ENCODE measurements at regions not wholly inside any gene's neighbourhood (a gene's known extent, or its start where the extent isn't known, plus 50 kb on each side); places are given as distances from the start of the nearest gene placed in this dataset.
"Not testable (repeated sequence)": the region's sequence is repeated elsewhere in the genome, so short reads cannot be mapped to it uniquely, and the experiment has no call there.

DNA sequence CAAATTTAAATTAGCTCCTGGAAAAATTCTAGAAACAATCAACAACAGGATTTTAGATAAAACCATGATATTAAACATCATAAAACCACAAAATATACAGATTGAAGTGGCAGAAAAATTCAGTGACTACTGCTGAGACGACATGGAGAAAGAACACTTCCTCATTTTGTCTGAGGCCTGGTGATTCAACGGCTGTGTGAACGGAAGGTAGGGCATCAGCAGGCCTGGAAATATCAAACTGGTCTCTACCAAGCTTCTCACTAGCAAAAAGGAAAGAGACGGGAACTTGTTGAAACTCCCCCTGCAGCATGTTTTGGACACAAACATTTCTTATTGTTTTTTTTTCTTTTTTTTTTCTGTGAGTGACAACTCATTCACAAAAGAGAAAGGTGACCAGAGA is 58.0 kb upstream of the AHI1 start:
- H3K27me3 ChIP-seq: no peaks in the 10 kb centered on the region
- intact Hi-C loops (cut with DNase I; ENCODE audit: low total_unique reads): no loop called here
- no peaks in the 10 kb centered on the region for H3K9me3 ChIP-seq
- no peak overlapping the region for H3K4me3 ChIP-seq
- H3K4me1 ChIP-seq: no peaks in the 10 kb centered on the region
- no peak for DNase-seq
- no peak overlapping the region for H3K27ac ChIP-seq
- TF ChIP-seq, protein P1, sequence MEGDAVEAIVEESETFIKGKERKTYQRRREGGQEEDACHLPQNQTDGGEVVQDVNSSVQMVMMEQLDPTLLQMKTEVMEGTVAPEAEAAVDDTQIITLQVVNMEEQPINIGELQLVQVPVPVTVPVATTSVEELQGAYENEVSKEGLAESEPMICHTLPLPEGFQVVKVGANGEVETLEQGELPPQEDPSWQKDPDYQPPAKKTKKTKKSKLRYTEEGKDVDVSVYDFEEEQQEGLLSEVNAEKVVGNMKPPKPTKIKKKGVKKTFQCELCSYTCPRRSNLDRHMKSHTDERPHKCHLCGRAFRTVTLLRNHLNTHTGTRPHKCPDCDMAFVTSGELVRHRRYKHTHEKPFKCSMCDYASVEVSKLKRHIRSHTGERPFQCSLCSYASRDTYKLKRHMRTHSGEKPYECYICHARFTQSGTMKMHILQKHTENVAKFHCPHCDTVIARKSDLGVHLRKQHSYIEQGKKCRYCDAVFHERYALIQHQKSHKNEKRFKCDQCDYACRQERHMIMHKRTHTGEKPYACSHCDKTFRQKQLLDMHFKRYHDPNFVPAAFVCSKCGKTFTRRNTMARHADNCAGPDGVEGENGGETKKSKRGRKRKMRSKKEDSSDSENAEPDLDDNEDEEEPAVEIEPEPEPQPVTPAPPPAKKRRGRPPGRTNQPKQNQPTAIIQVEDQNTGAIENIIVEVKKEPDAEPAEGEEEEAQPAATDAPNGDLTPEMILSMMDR (IDR thresholded peaks at IDR 0.05): no peak
- no peak for TF ChIP-seq POLR2A (IDR thresholded peaks at IDR 0.05)
- H3K36me3 ChIP-seq: no peaks in the 10 kb centered on the region

DNA sequence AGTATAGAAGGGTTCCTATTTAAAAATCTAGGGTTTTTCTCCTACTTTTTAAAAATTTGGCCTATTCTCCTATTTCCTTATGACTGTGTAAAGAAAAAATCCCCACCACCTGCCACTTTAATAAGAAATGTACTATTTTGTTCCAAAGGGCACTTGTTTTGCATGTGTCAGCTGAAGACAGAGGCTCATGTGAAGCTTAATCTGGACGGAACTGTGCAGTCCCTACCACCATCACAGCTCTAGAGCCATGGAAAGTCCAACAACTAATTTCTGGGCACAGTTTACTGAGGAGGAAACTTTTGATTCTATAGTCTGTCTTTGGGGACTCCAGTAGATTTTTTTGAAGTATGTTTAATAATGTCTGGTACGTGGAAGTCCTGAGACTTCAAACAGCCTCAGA is 60.0 kb upstream of the AHI1 start:
- Histone ChIP-seq H3K36me3 (no peaks in the 10 kb centered on the region), H3K27ac (no peak overlapping the region), H3K4me3 (no peak overlapping the region), H3K9me3 (no peaks in the 10 kb centered on the region), H3K27me3 (no peaks in the 10 kb centered on the region), H3K4me1 (no peaks in the 10 kb centered on the region)
- no peak for DNase-seq
- TF ChIP-seq, protein P1 (IDR thresholded peaks at IDR 0.05): no peak
- TF ChIP-seq POLR2A (IDR thresholded peaks at IDR 0.05): no peak
- intact Hi-C loops (cut with DNase I; ENCODE audit: low total_unique reads): no loop called here

DNA sequence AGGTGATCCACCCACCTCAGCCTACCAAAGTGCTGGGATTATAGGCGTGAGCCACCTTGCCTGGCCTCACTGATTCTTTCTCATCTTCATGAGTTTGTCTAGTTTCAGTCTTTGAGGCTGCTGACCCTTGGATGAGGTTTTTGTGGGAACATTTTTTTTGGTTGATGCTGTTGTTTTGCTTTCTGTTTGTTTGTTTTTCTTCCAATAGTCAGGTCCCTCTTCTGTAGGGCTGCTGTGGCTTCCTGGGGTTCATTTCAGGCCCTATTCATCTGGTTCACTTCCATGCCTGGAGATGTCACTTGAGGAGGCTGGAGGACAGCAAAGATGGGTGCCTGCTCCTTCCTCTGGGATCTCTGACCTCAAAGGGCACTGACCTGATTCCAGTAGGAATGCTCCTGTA is 68.1 kb upstream of the AHI1 start:
- DNase-seq; H3K4me1 ChIP-seq; H3K36me3 ChIP-seq; H3K27me3 ChIP-seq; H3K9me3 ChIP-seq; H3K4me3 ChIP-seq; H3K27ac ChIP-seq; intact Hi-C loops (cut with DNase I; ENCODE audit: low total_unique reads): not testable (repeated sequence)

DNA sequence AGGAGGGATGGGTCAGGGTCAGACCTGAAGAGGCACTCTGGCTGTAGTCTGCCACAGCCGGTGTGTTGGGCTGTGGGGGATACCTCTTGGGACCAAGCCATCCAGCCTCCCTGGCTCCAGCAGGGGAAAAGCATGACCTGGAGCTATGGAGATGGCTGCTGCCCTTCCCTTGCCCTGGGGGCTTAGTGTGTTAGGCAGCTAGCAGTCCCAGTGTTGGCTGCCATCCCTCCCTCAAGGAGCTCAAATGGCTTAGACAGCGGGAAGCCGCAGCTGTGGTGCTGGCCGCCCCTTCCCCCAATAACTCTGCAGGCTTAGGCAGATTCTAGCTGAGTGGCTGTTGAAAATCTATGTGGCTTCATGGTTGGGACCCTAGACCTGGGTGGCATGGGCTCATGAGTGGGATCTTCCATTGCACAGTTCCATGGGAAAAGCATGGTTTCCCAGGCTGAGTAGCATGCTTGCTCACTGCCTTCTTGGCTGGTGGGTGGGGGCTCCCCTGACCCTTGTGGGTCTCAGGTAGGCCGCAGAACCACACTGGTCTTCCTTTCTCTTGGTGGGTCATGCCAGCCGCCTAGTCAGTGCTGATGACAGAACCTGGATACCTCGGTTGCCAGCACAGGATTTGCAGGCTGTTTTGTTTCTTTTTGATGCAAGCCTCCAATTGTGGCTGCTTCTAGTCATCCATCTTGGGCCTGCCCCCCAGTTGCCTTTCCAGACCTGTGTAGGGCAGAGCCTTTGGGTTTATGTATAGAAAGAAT is 69.0 kb upstream of the AHI1 start:
- Histone ChIP-seq H3K9me3 (no peaks in the 10 kb centered on the region), H3K27ac (no peak overlapping the region), H3K4me3 (no peak overlapping the region), H3K36me3 (no peaks in the 10 kb centered on the region), H3K4me1 (no peaks in the 10 kb centered on the region), H3K27me3 (no peaks in the 10 kb centered on the region)
- no peak for DNase-seq
- intact Hi-C loops (cut with DNase I; ENCODE audit: low total_unique reads): no loop called here
- TF ChIP-seq, protein P1 (IDR thresholded peaks at IDR 0.05): no peak
- TF ChIP-seq POLR2A (IDR thresholded peaks at IDR 0.05): no peak

DNA sequence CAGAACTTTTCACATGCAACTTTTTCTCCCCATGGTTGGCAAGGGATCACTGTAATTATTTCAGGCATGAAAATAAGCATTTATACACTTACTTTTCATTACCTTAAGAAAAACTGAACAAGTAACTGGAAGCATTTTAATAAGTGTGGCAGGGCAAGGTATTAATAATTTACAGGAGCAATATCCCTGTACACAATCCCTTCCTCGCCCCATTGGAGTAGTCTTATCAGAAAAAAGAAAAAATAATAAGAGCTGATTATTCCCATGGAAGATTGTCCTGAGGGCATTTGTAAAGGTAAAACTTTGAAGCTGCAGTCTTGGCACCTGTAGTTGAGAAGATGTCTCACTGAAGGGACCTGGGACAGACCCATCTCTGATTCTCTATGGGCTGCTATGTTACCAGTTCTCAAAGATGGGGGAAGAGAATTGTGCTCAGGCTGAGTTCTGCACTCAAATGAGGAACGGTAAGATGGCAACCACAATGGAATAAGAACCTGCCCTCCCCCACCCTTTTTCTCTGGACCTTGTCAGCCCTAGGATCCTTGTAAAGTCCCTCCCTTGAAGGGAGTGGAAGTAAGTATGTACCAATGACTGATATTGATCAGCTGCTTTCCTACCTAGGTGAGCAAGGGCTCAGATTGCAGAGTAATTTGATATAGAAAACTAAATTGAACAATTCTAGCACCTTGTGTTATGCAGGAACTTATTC is 70.0 kb upstream of the AHI1 start:
- intact Hi-C loops (cut with DNase I; ENCODE audit: low total_unique reads): no loop called here
- Histone ChIP-seq H3K4me3 (no peak overlapping the region), H3K36me3 (no peaks in the 10 kb centered on the region), H3K9me3 (no peaks in the 10 kb centered on the region), H3K27ac (no peak overlapping the region), H3K4me1 (no peaks in the 10 kb centered on the region), H3K27me3 (no peaks in the 10 kb centered on the region)
- DNase-seq: no peak
- TF ChIP-seq, protein P1 (IDR thresholded peaks at IDR 0.05): no peak
- no peak for TF ChIP-seq POLR2A (IDR thresholded peaks at IDR 0.05)
